ENCODE measurements at regions not wholly inside any gene's neighbourhood (a gene's known extent, or its start where the extent isn't known, plus 50 kb on each side); places are given as distances from the start of the nearest gene placed in this dataset.

DNA sequence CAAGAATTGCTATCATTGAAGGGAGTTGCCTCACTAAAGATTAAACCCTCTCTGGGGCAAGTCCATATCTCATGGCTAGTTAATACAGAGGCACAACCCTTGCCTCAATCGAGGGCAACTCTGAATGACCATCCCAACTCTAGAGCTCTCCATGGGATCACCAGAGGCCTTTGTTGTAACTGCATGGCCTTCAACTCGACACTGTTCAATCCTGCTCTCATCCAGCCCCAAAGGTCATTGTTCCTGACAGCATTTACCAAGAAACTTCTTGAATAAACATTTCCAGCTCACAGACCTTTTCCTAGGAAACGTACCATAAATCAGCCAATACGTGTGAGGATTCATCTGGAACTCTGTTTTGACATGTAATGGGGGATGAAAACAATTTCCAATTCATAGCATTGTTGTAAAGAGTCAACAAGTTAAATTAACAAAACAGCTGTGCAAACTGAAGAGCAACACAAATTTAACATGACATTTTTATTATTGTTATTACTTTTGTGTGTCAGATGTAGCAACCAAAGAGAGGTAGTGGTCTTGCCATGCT, 452.7 kb downstream of the SUCLA2 start:
- H3K27ac ChIP-seq, result no peak overlapping the region
- no peaks in the 10 kb centered on the region for H3K36me3 ChIP-seq
- no peak overlapping the region for H3K4me2 ChIP-seq
- H3K9me3 ChIP-seq, result no peaks in the 10 kb centered on the region
- no peak for TF ChIP-seq Cebpa-rat (IDR thresholded peaks at IDR 0.05)
- no peaks in the 10 kb centered on the region for H3K4me1 ChIP-seq
- H3K9ac ChIP-seq, result no peak overlapping the region
- H3K4me3 ChIP-seq, result no peak overlapping the region
- no peaks in the 10 kb centered on the region for H4K20me1 ChIP-seq
- H3K27me3 ChIP-seq, result no peaks in the 10 kb centered on the region

DNA sequence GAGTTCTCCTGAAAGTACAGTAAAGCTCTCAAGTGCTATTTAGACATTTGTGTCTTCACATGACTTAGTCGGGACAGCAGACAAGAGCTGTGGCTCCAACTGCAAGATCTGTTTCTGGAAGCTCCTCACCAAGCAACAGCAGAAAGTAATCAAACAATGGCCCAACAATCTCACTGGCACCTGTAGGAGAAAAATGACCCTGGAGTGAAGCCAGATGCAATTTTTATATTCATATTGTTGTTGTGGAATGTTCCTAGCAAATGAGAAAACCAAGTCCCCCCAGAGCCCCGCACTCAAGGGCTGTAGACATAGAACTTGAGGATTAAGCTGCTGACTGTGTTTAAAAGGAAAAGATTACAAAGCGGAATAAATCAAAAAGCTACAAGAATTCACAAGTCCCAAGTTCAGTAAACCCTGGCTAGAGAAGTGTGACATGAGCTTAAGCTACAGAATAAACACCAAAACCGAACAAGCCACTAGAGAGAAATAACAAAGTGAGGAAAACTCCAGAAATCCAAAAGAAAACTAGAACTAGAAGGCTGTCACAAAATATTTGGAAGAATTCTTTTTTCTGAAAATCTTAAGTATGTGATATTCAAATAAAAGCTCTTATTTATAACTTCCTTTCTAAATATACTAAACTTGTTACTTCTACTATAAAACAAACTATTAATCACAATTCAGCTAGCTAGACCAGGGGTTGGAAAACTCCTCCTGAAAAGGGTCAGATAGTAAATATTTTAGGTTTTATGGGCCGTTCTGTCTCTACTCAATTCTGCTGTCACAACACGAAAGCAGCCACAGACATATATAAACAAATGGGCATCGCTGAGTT, 454.5 kb downstream of the SUCLA2 start:
- H3K27me3 ChIP-seq, result no peaks in the 10 kb centered on the region
- no peaks in the 10 kb centered on the region for H3K36me3 ChIP-seq
- H3K9me3 ChIP-seq, result no peaks in the 10 kb centered on the region
- H4K20me1 ChIP-seq, result no peaks in the 10 kb centered on the region
- no peak overlapping the region for H3K27ac ChIP-seq
- no peak overlapping the region for H3K4me2 ChIP-seq
- no peak for TF ChIP-seq Cebpa-rat (IDR thresholded peaks at IDR 0.05)
- no peak overlapping the region for H3K4me3 ChIP-seq
- no peak overlapping the region for H3K9ac ChIP-seq
- H3K4me1 ChIP-seq, result no peaks in the 10 kb centered on the region

- H3K4me2 ChIP-seq, result no peak overlapping the region
- H3K27ac ChIP-seq, result no peak overlapping the region
- H3K4me3 ChIP-seq, result no peak overlapping the region
- no peaks in the 10 kb centered on the region for H3K9me3 ChIP-seq
- H3K9ac ChIP-seq, result no peak overlapping the region
- no peaks in the 10 kb centered on the region for H3K27me3 ChIP-seq
- no peak for TF ChIP-seq Cebpa-rat (IDR thresholded peaks at IDR 0.05)
- H3K36me3 ChIP-seq, result no peaks in the 10 kb centered on the region
- H3K4me1 ChIP-seq, result no peaks in the 10 kb centered on the region
- no peaks in the 10 kb centered on the region for H4K20me1 ChIP-seq
Measured at GRCh38 chr13:47545201-47546024, 455.7 kb downstream of the SUCLA2 start.

DNA sequence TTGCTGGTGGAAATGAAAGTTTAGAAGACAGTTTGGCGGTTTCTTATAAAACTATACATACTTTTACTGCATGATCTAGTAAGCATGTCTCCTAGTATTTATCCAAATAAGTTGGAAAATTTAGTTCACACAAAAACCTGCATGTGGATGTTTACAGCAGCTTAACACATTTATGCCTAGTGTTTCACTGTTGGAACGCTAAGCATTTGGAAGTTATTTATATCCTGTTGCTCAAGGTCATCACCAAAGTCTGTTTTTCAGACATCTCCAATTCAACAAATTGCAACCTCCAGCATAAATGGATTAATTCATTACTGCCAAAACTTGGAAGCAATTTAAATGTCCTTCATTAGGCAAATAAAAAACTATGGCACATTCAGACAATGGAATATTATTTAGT, 461.8 kb downstream of the SUCLA2 start:
- no peaks in the 10 kb centered on the region for H4K20me1 ChIP-seq
- no peaks in the 10 kb centered on the region for H3K4me1 ChIP-seq
- no peak for TF ChIP-seq Cebpa-rat (IDR thresholded peaks at IDR 0.05)
- H3K36me3 ChIP-seq, result no peaks in the 10 kb centered on the region
- H3K27ac ChIP-seq, result no peak overlapping the region
- no peak overlapping the region for H3K4me3 ChIP-seq
- no peaks in the 10 kb centered on the region for H3K27me3 ChIP-seq
- no peak overlapping the region for H3K9ac ChIP-seq
- H3K9me3 ChIP-seq, result peaks cover 2% of the 10 kb centered on the region; the same call in 1 of the 2 replicates
- no peak overlapping the region for H3K4me2 ChIP-seq

DNA sequence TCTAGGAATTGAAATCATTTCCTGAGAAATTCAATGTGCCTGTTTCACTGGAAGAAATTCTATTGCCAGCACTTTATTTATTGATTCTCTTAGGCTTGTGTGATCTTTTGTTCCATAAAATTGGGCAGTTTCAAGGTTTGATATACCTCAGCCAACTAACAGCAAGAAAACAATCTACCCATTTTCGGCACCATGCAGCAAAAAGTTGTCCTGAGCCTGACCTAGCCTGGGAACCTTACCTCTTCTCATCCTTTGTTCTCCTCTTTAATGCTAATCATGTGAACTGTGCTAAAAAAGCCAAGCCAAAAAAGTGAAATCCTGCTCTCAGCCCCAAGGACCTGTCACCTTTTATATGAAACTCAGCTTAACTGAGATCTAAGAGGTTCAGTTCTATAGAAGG, 477.3 kb downstream of the SUCLA2 start:
- Histone ChIP-seq H4K20me1 (no peaks in the 10 kb centered on the region), H3K36me3 (no peaks in the 10 kb centered on the region), H3K4me3 (no peak overlapping the region), H3K4me2 (no peak overlapping the region), H3K9me3 (peaks cover 8% of the 10 kb centered on the region), H3K27me3 (no peaks in the 10 kb centered on the region), H3K9ac (no peak overlapping the region), H3K4me1 (peaks cover 11% of the 10 kb centered on the region), H3K27ac (no peak overlapping the region)
- TF ChIP-seq Cebpa-rat (IDR thresholded peaks at IDR 0.05), result no peak

DNA sequence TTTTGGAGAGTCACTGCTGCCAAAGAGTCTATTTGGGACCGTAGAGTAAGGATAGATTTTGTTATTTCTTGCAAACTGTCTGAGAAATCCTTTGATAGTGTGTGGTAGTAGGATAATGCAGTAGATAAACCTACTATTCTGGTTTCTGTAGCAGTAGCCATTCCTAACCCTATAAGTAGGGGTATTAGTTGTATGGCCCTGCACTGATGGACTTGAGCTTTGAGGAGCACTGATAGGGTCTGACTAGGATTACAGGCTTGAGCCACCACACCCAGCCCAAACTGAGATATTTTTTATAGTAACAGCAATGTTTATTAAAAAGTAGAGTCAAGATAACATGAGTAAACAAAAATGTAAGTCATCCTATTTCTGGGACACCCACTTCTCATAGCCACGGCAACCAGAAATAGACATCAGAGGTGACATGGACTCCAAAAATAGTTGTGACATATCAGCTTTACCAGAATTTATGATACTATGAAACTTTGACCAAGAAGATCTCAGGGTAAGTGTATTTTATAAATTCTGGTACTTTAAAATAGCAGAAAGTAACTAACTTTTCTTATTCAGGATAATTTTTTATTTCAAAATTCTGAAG, 479.1 kb downstream of the SUCLA2 start:
- Histone ChIP-seq H3K27ac (no peak overlapping the region), H3K9ac (no peak overlapping the region), H3K4me2 (no peak overlapping the region), H3K9me3 (peaks cover 8% of the 10 kb centered on the region), H3K36me3 (no peaks in the 10 kb centered on the region), H4K20me1 (no peaks in the 10 kb centered on the region), H3K4me3 (no peak overlapping the region), H3K4me1 (peaks cover 11% of the 10 kb centered on the region), H3K27me3 (no peaks in the 10 kb centered on the region)
- TF ChIP-seq Cebpa-rat (IDR thresholded peaks at IDR 0.05), result no peak

GRCh38 chr13:47519626-47520025, 481.4 kb downstream of the SUCLA2 start:
- TF ChIP-seq Cebpa-rat (IDR thresholded peaks at IDR 0.05), result no peak
- H3K36me3 ChIP-seq, result no peaks in the 10 kb centered on the region
- no peaks in the 10 kb centered on the region for H4K20me1 ChIP-seq
- no peak overlapping the region for H3K9ac ChIP-seq
- no peaks in the 10 kb centered on the region for H3K27me3 ChIP-seq
- peaks cover 18% of the 10 kb centered on the region for H3K9me3 ChIP-seq
- peak overlapping the region; percentile 51 for H3K4me2 ChIP-seq
- H3K4me3 ChIP-seq, result no peak overlapping the region
- peaks cover 11% of the 10 kb centered on the region for H3K4me1 ChIP-seq
- H3K27ac ChIP-seq, result no peak overlapping the region

- no peak overlapping the region for H3K27ac ChIP-seq
- H3K4me1 ChIP-seq, result peaks cover 11% of the 10 kb centered on the region
- no peak overlapping the region for H3K4me3 ChIP-seq
- no peak overlapping the region for H3K9ac ChIP-seq
- no peaks in the 10 kb centered on the region for H4K20me1 ChIP-seq
- H3K4me2 ChIP-seq, result no peak overlapping the region
- peaks cover 18% of the 10 kb centered on the region for H3K9me3 ChIP-seq
- no peaks in the 10 kb centered on the region for H3K36me3 ChIP-seq
- TF ChIP-seq Cebpa-rat (IDR thresholded peaks at IDR 0.05), result peak; percentile 54; the same call in 1 of the 2 replicates
- H3K27me3 ChIP-seq, result no peaks in the 10 kb centered on the region
Measured at GRCh38 chr13:47518530-47518929, 482.5 kb downstream of the SUCLA2 start.

DNA sequence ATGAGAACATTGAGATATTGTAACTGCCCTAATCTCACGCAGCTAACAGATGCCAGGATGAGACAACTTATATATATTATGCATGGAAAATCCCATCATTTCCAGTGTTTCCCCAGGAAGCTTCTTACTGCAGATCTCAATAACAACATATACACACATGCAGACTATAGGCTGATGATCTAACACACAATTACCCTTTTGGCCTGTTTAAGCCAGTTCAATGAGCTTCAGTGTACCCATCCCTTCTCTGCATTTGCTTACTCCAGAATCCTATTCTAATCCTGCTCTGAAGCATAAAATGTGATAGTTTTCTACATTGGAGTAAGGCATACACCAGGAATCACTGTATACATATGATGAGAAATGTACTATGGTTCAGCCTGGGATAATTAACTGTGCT, 489.4 kb downstream of the SUCLA2 start:
- Histone ChIP-seq H3K9ac (no peak overlapping the region), H3K4me2 (no peak overlapping the region), H3K27me3 (no peaks in the 10 kb centered on the region), H4K20me1 (no peaks in the 10 kb centered on the region), H3K9me3 (peaks cover 10% of the 10 kb centered on the region), H3K4me1 (no peaks in the 10 kb centered on the region), H3K27ac (no peak overlapping the region), H3K36me3 (no peaks in the 10 kb centered on the region), H3K4me3 (no peak overlapping the region)
- no peak for TF ChIP-seq Cebpa-rat (IDR thresholded peaks at IDR 0.05)
